ENCODE measurements at regions not wholly inside any gene's neighbourhood (a gene's known extent, or its start where the extent isn't known, plus 50 kb on each side); places are given as distances from the start of the nearest gene placed in this dataset.

GRCh38 chr14:100405760-100406455 is 82.8 kb downstream of the SLC25A47 start:
- no peak overlapping the region for H3K27ac ChIP-seq (ENCODE audit: low read depth in 1 of 2, low read length in 2 of 2)
- H3K9me3 ChIP-seq (ENCODE audit: control insufficient read depth in 4 of 4, low read length in 3 of 4) = no peaks in the 10 kb centered on the region

GRCh38 chr14:100406505-100407131 is 83.5 kb downstream of the SLC25A47 start:
- no peak for TF ChIP-seq NR2F2 (IDR thresholded peaks at IDR 0.05)
- peak in 1 of 2 donors; percentile 61 for TF ChIP-seq RXRA (IDR thresholded peaks at IDR 0.05)
- TF ChIP-seq SP1 (IDR thresholded peaks at IDR 0.05) = no peak
- TF ChIP-seq GABPA (IDR thresholded peaks at IDR 0.05 in 1 of 2, conservative IDR thresholded peaks at IDR 0.05 in 1 of 2) = no peak
- TF ChIP-seq REST (IDR thresholded peaks at IDR 0.05) = no peak
- TF ChIP-seq HNF4A (conservative IDR thresholded peaks at IDR 0.05) = peak; percentile 52 to 75
- no peak for TF ChIP-seq ZBTB33 (IDR thresholded peaks at IDR 0.05)
- TF ChIP-seq FOXA1 (IDR thresholded peaks at IDR 0.05) = no peak
- TF ChIP-seq HNF4G (IDR thresholded peaks at IDR 0.05) = no peak
- TF ChIP-seq JUND (IDR thresholded peaks at IDR 0.05) = no peak
- no peak overlapping the region for H3K4me3 ChIP-seq (ENCODE audit: low read depth in 1 of 3, low read length in 3 of 3)
- H3K27me3 ChIP-seq (ENCODE audit: control insufficient read depth in 4 of 4, insufficient read depth in 4 of 4, low read length in 3 of 4) = no peaks in the 10 kb centered on the region
- peaks cover 2 to 10% (median 7%) of the 10 kb centered on the region in 4 donors for H3K4me1 ChIP-seq (ENCODE audit: control insufficient read depth in 4 of 4, insufficient read depth in 4 of 4, low read length in 3 of 4)
- H3K9me3 ChIP-seq (ENCODE audit: control insufficient read depth in 4 of 4, low read length in 3 of 4) = no peaks in the 10 kb centered on the region
- 77% methylated on average over 10 of the region's 10 CpGs for WGBS
- H3K36me3 ChIP-seq (ENCODE audit: control insufficient read depth in 4 of 4, insufficient read depth in 3 of 4, low read depth in 1 of 4, low read length in 3 of 4) = no peaks in the 10 kb centered on the region
- no peak overlapping the region for H3K9ac ChIP-seq (ENCODE audit: low read depth in 1 of 2, low read length in 2 of 2)
- no peak overlapping the region for H3K27ac ChIP-seq (ENCODE audit: low read depth in 1 of 2, low read length in 2 of 2)
- no peak for DNase-seq (ENCODE audit: low spot score)

More at GRCh38 chr14:100405760-100406455, 82.8 kb downstream of the SLC25A47 start:
- no peak overlapping the region for H3K9ac ChIP-seq (ENCODE audit: low read depth in 1 of 2, low read length in 2 of 2)
- no peak overlapping the region for H3K4me3 ChIP-seq (ENCODE audit: low read depth in 1 of 3, low read length in 3 of 3)
- DNase-seq (ENCODE audit: low spot score) = no peak
- H3K4me1 ChIP-seq (ENCODE audit: control insufficient read depth in 4 of 4, insufficient read depth in 4 of 4, low read length in 3 of 4) = peaks cover 2 to 10% (median 7%) of the 10 kb centered on the region in 4 donors
- TF ChIP-seq MAX (IDR thresholded peaks at IDR 0.05) (no peak), FOXA1 (IDR thresholded peaks at IDR 0.05) (no peak), RAD21 (IDR thresholded peaks at IDR 0.05) (no peak), FOXA2 (IDR thresholded peaks at IDR 0.05) (no peak), GABPA (IDR thresholded peaks at IDR 0.05 in 1 of 2, conservative IDR thresholded peaks at IDR 0.05 in 1 of 2) (no peak), TAF1 (conservative IDR thresholded peaks at IDR 0.05) (no peak), NR2F2 (IDR thresholded peaks at IDR 0.05) (no peak), REST (IDR thresholded peaks at IDR 0.05) (no peak)
- no peaks in the 10 kb centered on the region for H3K27me3 ChIP-seq (ENCODE audit: control insufficient read depth in 4 of 4, insufficient read depth in 4 of 4, low read length in 3 of 4)
- 71% methylated on average over 12 of the region's 12 CpGs for WGBS
- no peaks in the 10 kb centered on the region for H3K36me3 ChIP-seq (ENCODE audit: control insufficient read depth in 4 of 4, insufficient read depth in 3 of 4, low read depth in 1 of 4, low read length in 3 of 4)

All from liver (tissue), 7 donors.